HG03025 (cell line): ENCODE measurements at regions not wholly inside any gene's neighbourhood (a gene's known extent, or its start where the extent isn't known, plus 50 kb on each side); places are given as distances from the start of the nearest gene placed in this dataset.

ENCODE experiments used
- ATAC-seq: cut with Tn5 transposase; IDR thresholded peaks from one replicate; pipeline ENCODE4 v1.9.1; 2021; ENCODE audit warnings: mild to moderate bottlenecking, moderate library complexity; ENCODE audit not compliant: unreplicated experiment, low FRiP score

DNA sequence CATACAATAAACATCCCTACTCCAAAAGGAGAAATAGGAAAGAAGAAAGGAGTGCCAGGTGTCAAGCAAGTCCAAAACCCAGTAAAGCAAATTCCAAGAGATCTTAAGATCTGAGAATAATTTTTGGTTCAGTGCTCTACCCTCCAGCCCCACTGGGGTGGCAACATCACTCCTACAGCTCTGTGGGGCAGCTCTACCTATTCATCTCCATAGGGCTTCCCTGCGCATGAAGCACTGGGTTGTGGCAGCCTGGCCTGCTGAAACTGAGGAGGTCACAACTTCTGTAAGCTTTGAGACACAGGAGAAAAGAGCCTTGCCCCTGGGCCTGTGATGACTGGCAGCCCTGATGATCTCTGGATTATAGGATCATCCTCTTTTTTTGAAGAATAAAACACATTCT is 378.2 kb upstream of the SOX14 start:
- ATAC-seq, result no peak

DNA sequence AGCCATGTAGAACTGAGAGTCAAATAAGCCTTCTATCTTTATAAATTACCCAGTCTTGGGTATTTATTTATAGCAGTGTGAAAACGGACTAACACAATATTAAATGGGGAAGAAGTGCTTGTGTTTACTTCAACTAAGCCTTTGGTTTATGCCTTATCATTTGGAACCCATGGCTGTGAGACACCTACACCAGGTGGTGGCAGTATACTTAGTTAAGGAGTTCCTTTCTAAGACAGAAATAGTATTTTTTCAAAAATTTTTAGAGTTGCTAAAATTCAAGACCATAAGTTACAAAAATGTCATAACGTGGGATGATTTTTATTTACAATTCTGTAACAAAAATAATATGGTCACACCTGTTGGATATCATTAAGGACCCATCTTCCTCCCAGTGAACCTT is 354.5 kb upstream of the SOX14 start:
- ATAC-seq, result no peak

DNA sequence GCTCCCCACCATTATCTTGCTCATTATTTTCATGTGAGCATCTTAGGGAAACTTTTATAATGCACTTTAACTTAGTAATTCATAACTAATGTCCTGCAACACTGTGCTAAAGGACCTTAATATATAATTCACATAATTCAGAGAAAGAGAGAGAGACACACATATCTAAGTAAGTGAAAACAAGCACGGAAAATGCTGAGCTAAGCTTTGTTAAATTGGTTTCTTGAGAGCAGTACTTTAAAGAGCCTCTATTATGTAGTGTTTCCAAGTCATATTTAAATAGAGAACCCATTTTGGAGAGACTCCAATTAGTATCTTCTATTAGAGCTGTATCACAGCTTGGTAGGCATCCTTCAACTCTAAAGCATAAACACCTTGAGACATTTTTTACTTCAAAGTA is 354.1 kb upstream of the SOX14 start:
- no peak for ATAC-seq

DNA sequence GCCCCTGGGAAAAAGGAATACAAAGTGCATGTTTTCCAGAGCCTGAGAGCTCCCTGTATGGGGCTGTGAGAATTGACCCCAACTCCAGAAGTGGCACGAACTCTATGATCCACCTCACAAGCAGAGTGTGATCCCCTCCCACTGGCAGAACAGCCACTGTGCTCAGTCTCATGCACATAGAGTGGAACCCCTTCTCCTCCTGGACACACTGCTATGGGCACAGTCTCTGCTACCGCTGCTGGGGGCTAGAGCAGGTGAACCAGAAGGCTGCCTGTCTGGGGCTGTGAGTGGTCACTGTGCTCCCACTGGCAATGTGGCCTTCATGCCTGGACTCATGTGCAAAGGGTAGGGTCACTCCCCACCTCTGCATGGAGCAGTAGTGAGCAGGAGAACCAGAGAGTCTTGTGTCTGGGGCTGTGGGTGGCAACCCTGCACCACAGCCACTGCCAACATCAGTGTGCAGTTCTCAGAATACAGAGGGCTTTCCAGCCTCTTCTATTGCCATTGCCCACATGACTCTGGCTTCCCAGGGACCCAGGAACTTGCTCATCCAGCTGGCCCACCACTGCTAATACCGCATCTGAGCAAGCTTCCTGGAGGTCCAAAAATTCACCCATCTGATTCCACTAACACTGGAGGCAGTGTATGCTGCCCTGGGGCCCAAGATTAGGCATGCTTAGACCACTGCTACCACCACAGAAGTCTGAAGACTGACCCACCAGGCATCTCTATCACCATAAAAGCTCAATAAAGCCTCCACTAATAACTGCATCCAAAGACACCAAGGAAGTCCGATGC is 343.7 kb upstream of the SOX14 start:
- no peak for ATAC-seq

DNA sequence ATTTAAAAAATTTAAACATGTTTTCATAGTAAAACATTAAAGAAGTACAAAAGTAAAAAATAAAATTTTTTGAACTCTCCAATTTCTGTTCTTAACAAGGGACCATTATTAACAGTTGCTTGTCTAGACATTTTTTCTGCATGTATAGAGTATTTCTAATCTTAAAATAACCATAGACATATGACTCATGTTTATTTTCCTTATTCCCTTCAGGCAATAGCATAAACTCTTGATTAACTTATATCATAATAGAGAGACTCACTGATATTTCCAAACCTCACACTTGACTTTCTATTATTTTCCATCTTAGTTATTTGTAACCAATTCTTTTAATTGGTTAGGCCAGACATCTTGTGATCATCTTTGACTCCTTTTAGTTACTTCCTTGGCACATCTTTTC is 325.6 kb upstream of the SOX14 start:
- ATAC-seq, result no peak

DNA sequence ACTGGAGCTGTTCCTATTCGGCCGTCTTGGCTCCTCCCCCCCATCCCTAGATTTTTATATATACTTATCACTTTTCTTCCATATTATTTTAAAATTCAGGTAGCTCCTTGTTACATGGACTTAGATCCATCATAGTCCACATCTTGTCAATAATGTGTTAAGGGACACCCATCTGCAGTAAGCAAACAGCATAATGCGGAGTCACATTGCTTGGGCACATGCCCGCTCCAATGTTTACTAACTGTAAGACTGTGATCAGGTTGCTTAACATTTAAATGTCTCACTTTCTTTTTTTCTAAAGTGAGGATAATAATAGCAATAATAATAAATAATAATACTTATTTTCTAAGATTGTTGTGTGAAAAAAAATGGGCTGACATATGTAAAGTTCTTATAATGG is 303.2 kb upstream of the SOX14 start:
- ATAC-seq, result no peak

DNA sequence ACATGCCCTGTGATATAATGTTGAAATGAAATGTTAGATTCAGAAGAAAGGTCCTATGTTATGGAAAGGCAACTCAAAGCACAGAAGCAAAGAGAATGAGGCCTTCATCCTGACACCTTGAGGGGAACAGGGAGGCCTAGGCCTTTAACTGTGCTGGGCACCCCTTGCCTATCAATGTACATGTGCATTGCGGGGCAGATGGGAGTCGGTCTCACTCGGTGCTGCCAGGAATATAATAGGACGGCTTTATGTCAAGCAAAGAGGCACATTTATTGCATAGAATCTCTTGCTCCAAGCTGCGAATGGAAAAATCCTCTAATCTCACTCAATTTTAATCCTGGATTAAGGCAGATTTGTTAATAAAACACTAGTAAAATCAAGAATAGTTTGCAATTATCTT is 301.0 kb upstream of the SOX14 start:
- ATAC-seq, result no peak

DNA sequence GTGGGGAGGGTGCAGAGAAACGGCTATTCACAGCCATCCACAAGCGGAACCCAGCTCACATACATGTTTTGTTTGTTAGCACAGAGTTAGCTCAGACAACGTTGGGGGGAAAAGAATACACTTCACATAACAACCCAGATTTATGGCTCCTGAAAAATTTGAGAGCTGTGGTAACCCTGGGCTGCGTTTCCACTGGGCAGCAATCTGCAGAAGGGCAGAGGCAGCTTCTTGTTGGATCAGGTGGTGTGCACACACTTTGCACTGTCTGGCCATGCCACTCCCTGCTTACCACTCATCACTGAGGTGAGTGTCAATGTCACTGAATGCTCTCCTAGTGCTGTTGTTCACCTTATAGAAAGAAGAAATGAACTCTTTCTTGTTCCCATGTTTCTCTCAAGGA is 299.8 kb upstream of the SOX14 start:
- ATAC-seq, result no peak

DNA sequence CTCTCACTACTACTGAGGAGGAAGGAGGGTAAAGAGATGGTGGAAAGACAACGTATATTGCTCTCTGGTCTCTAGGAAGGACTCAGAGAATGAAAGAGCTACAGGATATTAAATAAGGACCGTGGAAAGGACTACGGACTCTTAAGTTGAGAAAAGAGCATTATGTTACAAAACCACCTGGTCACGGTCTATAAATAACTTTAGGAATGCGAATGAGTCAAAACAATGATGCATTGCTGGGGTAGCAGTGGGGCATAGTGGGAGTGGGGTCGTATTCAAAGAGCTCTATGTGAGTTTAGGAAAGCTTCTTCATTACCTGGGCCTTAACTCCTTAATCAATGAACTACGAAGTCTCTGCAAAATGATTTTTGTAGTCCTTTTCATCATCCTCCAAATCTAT is 295.7 kb upstream of the SOX14 start:
- no peak for ATAC-seq

DNA sequence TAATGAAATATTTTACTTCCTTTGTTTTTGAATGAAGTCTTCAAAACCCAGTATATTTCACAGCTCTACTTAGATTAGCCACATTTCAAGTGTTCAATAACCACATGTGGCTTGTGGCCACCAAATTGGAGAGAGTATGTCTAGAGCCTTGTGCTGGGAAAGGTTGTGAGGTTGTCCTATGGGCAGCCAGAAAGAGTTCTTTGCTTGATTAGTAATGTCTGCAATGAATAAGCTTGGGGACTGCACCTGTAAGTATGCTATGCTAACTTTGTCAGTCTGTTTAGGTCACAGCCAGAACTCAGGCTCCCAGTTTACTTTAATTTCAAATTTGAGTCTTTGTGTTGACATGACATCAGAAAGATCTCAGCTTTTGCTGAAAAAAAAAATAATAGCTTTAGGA is 294.9 kb upstream of the SOX14 start:
- no peak for ATAC-seq

DNA sequence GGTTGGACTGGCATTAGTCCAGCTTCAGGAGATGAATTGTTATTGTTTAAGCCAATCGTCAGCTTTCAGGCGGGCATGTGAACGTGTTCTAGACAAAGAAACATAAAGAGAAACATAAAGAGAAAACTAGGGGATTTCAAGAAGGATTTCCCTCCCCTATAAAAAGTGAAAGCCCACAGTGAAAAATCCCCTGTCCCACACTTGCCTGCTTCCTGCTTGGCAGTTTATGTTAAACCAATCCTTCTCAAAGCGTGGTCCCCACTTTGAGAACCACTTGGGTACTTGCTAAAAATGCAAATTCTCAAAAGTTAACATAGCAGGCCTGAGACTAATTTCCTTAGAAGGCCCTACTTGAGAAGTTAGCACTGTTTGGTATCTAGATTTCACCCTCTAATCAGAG is 293.0 kb upstream of the SOX14 start:
- no peak for ATAC-seq

DNA sequence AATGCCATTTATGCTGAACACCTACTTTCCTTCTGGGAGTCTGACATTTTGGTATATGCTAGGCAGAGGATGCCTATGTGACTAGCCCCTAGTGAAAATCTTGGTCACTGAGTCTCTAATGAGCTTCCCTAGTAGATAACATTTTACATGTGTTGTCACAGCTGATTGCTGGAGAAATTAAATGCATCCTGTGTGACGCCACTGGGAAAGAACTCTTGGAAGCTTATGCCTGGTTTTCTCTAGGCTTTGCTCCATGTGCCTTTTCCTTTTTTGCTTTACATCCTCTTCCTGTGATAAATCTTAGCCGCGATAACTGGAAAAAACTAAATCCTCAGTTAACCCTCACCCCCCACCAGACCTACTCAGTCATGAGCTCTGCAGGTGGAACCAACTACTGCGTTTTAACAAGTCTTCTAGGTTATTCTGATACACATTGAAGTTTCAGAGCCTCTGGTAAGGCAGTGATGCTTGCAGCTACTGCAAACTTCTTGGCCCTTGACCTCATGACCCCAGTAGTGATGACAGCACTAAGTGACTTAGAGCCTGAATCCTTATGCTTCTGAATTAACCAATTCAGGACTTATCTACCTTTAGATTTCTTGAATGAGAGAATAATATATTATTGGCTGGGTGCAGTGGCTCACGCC is 292.4 kb upstream of the SOX14 start:
- no peak for ATAC-seq

DNA sequence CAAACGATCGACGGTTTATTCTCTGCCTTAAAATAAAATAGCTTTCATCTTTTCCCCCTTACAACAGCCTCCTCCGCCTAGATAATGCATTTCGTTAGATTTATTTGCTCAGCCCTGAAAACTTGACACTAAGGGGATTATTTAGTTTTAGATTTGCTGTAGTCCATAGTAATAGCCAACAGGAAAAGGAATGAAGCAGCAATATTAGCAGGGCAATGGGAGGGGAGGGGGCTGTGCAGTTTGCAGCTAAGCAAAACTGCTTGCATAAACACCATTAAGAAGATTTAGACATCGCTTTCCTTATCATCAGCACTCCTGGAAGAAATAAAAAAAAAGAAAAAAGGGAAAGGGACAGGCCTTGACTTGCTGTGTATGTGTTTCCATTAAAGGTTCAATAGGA is 286.5 kb upstream of the SOX14 start:
- ATAC-seq, result no peak

DNA sequence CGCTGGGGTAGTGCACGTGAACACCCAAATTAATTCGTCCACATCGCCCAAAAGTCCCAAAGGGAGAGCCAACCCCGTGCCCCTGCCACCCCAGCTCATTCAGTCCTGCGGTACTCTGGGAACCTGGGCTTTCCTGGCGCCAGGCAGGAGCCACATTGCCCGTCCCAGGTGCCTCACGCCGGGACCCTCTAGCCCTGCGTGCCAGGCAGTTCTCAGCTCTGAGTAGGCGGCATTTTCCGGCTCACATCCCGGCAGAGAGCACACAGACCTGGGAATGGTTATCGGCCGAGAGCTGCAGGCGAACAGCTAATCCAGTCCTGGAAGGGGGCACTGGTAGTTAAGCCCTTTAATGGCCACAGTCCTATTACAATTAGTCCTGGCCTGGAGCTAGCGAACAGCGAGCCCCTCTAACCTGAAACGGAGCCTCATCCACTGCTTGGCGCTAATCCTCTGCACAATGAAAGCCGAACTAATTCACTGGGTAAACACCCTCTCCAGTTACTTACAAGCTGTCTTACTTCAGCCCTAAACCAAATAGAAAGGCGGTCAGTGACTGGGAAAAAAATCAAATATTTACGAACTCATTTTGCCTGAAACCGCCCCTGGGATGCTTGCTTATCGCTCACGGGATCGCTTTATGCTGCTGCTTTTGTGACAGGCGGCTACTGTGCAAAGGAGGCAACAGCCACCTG is 254.6 kb upstream of the SOX14 start:
- ATAC-seq, result no peak

DNA sequence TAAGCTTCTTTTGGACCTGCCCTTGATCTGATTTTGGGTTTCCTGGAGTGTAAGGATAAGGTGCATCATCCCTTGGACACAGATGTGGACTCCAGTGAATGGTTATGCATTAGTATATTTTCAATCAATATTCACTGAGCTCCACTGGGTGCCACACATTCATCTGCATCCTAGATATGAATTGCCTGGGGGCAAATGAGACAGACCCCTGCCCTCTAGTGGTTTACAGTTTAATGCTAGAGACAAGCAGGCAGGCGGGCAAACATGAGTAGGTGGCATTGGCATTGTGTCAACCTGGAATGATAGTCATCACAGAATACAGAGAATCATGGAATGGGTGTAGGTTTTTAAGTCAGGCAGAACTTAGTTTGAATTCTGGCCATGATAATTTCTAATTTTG is 252.5 kb upstream of the SOX14 start:
- ATAC-seq, result no peak

DNA sequence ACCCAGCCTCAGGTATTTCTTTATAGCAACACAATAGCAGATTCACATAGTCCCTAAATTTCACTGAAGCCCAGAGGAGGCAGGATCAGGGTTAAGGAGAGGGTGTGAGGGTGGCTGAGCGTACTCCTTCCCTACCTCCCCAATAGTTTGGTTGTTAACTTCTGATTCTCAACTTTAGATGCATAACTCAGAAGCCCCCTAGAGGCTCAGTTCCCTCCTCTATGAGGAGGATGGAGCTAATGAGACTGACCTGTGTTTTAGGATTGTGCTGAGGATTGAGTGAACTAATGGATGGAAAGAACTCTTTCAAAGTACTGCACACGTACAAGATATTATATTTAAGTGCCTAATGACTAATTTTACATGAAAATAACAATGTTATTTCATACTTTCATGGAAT is 249.3 kb upstream of the SOX14 start:
- ATAC-seq, result no peak

DNA sequence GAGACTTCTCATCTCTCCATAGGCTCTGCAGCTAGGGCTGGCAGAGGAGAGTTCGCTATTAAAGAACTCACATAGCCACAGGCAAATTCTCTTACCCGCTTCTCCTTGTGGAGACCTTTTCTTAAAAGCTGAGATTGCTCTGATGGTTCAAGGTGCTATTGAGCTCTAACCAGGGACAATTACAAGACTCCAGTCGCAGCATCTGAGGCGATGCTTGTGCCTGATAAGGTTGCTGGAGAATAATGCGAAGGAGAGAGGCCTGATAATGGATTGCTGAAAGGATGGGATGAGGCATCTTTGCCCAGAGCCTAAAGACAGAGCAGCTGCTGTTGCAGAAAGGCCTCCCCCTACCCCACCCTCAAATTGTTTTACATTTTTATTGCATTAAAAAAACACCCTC is 244.5 kb upstream of the SOX14 start:
- no peak for ATAC-seq

DNA sequence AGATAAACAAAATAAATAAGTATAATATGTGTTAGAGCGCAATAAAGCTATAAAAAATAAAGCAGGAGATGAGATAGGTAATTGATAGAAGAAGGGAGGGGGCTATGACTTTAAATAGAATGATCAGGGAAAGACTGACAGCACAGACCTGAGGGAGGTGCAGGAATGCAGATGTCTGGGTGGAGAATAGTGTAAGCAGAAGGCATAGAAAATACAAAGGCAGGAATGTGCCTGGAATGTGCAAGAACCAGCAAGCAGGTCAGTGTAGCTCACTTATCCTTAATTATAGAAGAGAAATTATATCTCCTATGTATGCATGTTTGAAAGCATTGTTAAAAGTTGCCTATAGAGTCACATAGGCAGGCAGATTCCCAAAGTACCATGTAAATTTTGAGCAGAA is 239.4 kb upstream of the SOX14 start:
- ATAC-seq, result no peak

DNA sequence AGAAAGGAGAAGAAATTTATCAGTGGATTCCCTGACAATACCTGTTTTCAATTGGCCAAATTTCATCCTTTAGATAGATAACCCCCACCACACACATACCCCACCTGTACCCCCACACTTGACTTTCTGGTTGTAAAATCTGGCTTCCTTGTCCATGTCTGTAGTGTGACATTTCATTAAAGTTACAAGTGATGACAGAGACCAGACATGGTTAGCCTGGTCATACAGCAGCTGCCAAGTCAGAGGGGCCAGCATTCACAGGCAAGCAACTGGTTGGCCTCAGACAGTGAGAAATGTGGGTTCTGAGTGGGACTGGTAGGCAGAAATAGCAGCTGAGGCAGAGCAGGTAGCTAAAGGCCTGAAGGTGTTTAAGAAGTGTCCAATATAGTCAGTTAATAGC is 238.6 kb upstream of the SOX14 start:
- no peak for ATAC-seq

DNA sequence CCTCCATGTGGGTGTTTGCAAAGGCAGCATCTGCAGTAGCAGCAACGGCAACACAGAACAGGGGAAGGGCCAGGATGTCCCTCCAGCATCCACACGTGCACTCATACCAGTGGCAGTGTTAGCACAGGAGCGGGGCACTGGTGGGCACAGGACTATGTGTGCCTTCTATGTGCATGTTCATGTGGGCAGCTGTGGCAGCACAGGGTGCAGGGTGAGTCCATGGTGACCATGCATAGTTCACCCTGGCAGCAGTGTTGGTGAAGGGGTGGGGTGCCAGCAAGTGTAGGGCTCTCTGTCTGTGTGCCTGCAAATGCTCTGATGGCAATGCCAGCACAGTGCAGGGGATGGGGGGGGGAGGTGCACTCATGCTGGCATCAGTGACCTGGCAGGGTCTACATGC is 222.1 kb upstream of the SOX14 start:
- no peak for ATAC-seq

DNA sequence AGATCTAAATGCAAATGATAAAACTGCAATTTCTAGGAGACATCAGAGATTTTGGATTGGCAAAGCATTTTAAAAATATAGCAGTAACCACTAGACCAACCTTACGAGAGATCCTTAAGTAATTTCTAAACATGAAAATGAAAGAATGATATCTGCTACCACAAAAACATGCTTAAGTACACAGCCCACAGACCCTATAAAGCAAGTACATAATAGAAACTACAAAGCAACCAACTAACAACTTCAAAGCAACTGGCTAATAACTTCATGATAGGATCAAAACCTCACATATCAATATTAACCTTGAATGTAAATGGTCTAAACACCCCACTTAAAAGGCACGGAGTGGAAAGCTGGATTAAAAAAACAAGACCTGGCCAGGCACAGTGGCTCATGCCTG is 209.9 kb upstream of the SOX14 start:
- no peak for ATAC-seq

DNA sequence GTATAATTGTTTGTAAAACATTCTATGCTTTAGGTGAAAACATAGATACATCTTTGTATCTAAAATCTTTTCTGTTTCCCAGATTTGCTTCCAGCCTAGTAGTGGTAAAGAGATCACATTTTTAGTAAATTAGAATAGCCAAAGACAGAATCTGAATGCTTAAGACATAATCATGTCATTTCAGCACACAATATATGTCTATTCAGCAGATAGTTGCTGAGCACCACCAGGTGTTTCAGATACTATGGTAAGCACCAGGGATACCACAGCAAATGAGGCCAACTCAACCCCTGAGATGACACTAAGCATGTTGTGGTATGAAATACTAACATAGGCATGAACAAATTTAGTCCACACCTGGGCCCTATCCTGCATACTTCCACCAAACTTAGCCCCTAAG is 195.2 kb upstream of the SOX14 start:
- no peak for ATAC-seq
